Activated gamma-delta T cell (primary cell): ENCODE measurements at regions not wholly inside any gene's neighbourhood (a gene's known extent, or its start where the extent isn't known, plus 50 kb on each side); places are given as distances from the start of the nearest gene placed in this dataset.

Experiments
- DNase-seq: peaks from one replicate; lab custom pipeline; 2025; lab: John Stamatoyannopoulos, UW

- no peak for DNase-seq
Observed at GRCh38 chr2:161019311-161019710, 140.9 kb upstream of the TANK start.

- no peak for DNase-seq
Observed at GRCh38 chr2:161020437-161020836, 139.8 kb upstream of the TANK start.

GRCh38 chr2:161028581-161028980 lies 131.6 kb upstream of the TANK start:
- no peak for DNase-seq

- DNase-seq: no peak
Observed at GRCh38 chr2:161029321-161029720, 130.9 kb upstream of the TANK start.

GRCh38 chr2:161030260-161031063 lies 129.8 kb upstream of the TANK start:
- no peak for DNase-seq

- no peak for DNase-seq
Observed at GRCh38 chr2:161031511-161031910, 128.7 kb upstream of the TANK start.

GRCh38 chr2:161032635-161033034 lies 127.6 kb upstream of the TANK start:
- DNase-seq: no peak

- DNase-seq: no peak
Observed at GRCh38 chr2:161033059-161033660, 127.1 kb upstream of the TANK start.

GRCh38 chr2:161036926-161037325 lies 123.3 kb upstream of the TANK start:
- no peak for DNase-seq

GRCh38 chr2:161039071-161039470 lies 121.2 kb upstream of the TANK start:
- no peak for DNase-seq

- DNase-seq: no peak
Observed at GRCh38 chr2:161041356-161041755, 118.9 kb upstream of the TANK start.

- DNase-seq: no peak
Observed at GRCh38 chr2:161042990-161043625, 117.1 kb upstream of the TANK start.

- DNase-seq: no peak
Observed at GRCh38 chr2:161044095-161044865, 115.9 kb upstream of the TANK start.

GRCh38 chr2:161044921-161045320 lies 115.3 kb upstream of the TANK start:
- no peak for DNase-seq

GRCh38 chr2:161045726-161046125 lies 114.5 kb upstream of the TANK start:
- DNase-seq: no peak

GRCh38 chr2:161046876-161047275 lies 113.4 kb upstream of the TANK start:
- no peak for DNase-seq

GRCh38 chr2:161048317-161048716 lies 111.9 kb upstream of the TANK start:
- no peak for DNase-seq

GRCh38 chr2:161049559-161049958 lies 110.7 kb upstream of the TANK start:
- no peak for DNase-seq

- DNase-seq: no peak
Observed at GRCh38 chr2:161052214-161052613, 108.0 kb upstream of the TANK start.

GRCh38 chr2:161055289-161055688 lies 104.9 kb upstream of the TANK start:
- no peak for DNase-seq

GRCh38 chr2:161059388-161059787 lies 100.8 kb upstream of the TANK start:
- no peak for DNase-seq

- no peak for DNase-seq
Observed at GRCh38 chr2:161061786-161062185, 98.4 kb upstream of the TANK start.
